DND-41 (cell line): ENCODE measurements at regions not wholly inside any gene's neighbourhood (a gene's known extent, or its start where the extent isn't known, plus 50 kb on each side); places are given as distances from the start of the nearest gene placed in this dataset.

Experiments used
- ATAC-seq: fragments of 200-7000 bp; cut with Tn5 transposase; 3 replicates; pipeline ENCODE4 v1.9.1; 2021; ENCODE audit warnings: low read depth; ENCODE audit not compliant: insufficient read depth
- DNase-seq: peaks from one replicate; pipeline ENCODE4 v3.0.0-alpha.2; 2020
- H2AFZ ChIP-seq: 2 replicates; pipeline ENCODE4 v1.6.0; 2012; ENCODE audit warnings: low read depth, low read length
- H3K27ac ChIP-seq: 2 replicates; pipeline ENCODE4 v1.5.1; 2012; ENCODE audit warnings: low read length, inconsistent platforms
- H3K27me3 ChIP-seq: fragments of 200-600 bp; sonication (generic); 2 replicates; pipeline ENCODE4 v1.6.0; 2012; ENCODE audit warnings: low read length, mild to moderate bottlenecking, inconsistent platforms; ENCODE audit not compliant: insufficient read depth, poor library complexity
- H3K36me3 ChIP-seq: 2 replicates; pipeline ENCODE4 v1.5.1; 2012; ENCODE audit warnings: low read length, inconsistent platforms; ENCODE audit not compliant: insufficient read depth
- H3K4me1 ChIP-seq: 2 replicates; pipeline ENCODE4 v1.5.1; 2012; ENCODE audit warnings: mild to moderate bottlenecking, low read length; ENCODE audit not compliant: insufficient read depth
- H3K4me2 ChIP-seq: 2 replicates; pipeline ENCODE4 v1.6.0; 2012; ENCODE audit warnings: mild to moderate bottlenecking, moderate library complexity, low read length, inconsistent platforms; ENCODE audit not compliant: insufficient read depth
- H3K4me3 ChIP-seq, 2 experiments: fragments of 200-600 bp in 1 of 2; shearing (Covaris generic) in 1 of 2; 2 replicates each; pipeline ENCODE4 v1.5.1; 2012 to 2016; ENCODE audit warnings: inconsistent platforms in 2 of 2, low read length in 2 of 2, mild to moderate bottlenecking in 2 of 2, low read depth in 1 of 2, moderate library complexity in 1 of 2
- H3K79me2 ChIP-seq: 2 replicates; pipeline ENCODE4 v1.6.0; 2012; ENCODE audit warnings: low read length, inconsistent platforms; ENCODE audit not compliant: insufficient read depth
- H3K9ac ChIP-seq: 2 replicates; pipeline ENCODE4 v1.6.0; 2012; ENCODE audit warnings: low read depth, mild to moderate bottlenecking, inconsistent platforms, low read length, moderate library complexity
- H3K9me3 ChIP-seq: 2 replicates; pipeline ENCODE4 v1.5.1; 2012; ENCODE audit warnings: low read length, moderate library complexity, mild to moderate bottlenecking, inconsistent platforms; ENCODE audit not compliant: insufficient read depth, severe bottlenecking
- H4K20me1 ChIP-seq: 2 replicates; pipeline ENCODE4 v1.6.0; 2012; ENCODE audit warnings: low read length; ENCODE audit not compliant: insufficient read depth
- CTCF ChIP-seq: IDR thresholded peaks from 2 replicates; pipeline ENCODE4 v1.5.1; 2012; ENCODE audit warnings: borderline replicate concordance, low read length, moderate library complexity, mild to moderate bottlenecking; ENCODE audit not compliant: poor library complexity, severe bottlenecking; ENCODE audit errors: extremely low read depth
- EZH2 ChIP-seq: IDR thresholded peaks from 3 replicates; pipeline ENCODE4 v1.6.1; 2012; ENCODE audit warnings: borderline replicate concordance, low read depth, mild to moderate bottlenecking, moderate library complexity, low read length, inconsistent platforms; ENCODE audit not compliant: severe bottlenecking

DNA sequence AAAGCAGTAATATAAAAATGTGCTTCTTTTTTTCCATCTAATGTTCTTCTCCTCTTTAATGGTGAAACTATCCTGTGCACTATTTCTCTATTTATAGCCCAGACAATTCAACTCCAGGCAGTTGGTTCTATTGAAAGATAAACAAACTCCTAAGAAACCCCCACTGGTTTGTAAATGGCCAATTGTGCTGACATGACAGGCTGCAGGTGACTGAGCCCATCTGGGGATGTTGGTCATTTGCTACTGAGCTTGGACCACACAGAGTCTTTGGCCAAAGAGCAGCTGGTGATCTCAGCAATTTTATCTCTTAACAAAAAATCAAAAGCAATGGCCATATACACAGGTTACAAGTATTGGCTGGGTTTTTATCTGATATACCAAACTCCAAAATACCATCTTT, 631.8 kb upstream of the CELF2 start:
- no peaks in the 10 kb centered on the region for H4K20me1 ChIP-seq
- no peak overlapping the region for H3K4me2 ChIP-seq
- H3K9me3 ChIP-seq, result no peaks in the 10 kb centered on the region
- no peak overlapping the region for H2AFZ ChIP-seq
- no peak overlapping the region for H3K9ac ChIP-seq
- H3K4me3 ChIP-seq, result no peak overlapping the region
- H3K4me1 ChIP-seq, result no peaks in the 10 kb centered on the region
- H3K79me2 ChIP-seq, result no peaks in the 10 kb centered on the region
- no peak for DNase-seq
- no peaks in the 10 kb centered on the region for H3K27me3 ChIP-seq
- no peak for TF ChIP-seq EZH2
- TF ChIP-seq CTCF, result no peak
- ATAC-seq, result no peak
- no peaks in the 10 kb centered on the region for H3K36me3 ChIP-seq
- H3K27ac ChIP-seq, result no peak overlapping the region

DNA sequence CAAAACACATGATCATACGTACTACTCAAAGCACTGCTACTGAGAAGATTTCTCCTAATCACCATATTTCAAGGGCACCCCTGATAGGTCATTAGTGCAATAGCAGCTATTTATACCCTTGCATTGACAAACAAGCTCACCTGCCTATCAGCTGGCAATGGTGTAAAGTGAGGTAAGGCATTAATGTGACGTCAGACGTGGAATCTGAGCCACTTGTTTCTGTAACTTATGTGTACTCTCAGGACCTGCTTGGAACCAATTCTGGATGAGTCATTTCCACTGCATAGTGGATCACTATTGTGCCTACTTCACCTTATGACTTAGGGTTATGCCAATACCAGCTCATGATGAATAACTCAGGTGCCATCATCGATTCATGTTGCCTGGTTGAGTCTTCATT, 628.5 kb upstream of the CELF2 start:
- Histone ChIP-seq H3K27ac (no peak overlapping the region), H3K4me3 (no peak overlapping the region), H3K36me3 (no peaks in the 10 kb centered on the region), H3K9ac (no peak overlapping the region), H3K4me1 (no peaks in the 10 kb centered on the region), H3K4me2 (no peak overlapping the region), H2AFZ (no peak overlapping the region), H3K27me3 (no peaks in the 10 kb centered on the region), H3K9me3 (no peaks in the 10 kb centered on the region), H4K20me1 (no peaks in the 10 kb centered on the region), H3K79me2 (no peaks in the 10 kb centered on the region)
- TF ChIP-seq EZH2 (no peak), CTCF (no peak)
- ATAC-seq (no peak), DNase-seq (no peak)

DNA sequence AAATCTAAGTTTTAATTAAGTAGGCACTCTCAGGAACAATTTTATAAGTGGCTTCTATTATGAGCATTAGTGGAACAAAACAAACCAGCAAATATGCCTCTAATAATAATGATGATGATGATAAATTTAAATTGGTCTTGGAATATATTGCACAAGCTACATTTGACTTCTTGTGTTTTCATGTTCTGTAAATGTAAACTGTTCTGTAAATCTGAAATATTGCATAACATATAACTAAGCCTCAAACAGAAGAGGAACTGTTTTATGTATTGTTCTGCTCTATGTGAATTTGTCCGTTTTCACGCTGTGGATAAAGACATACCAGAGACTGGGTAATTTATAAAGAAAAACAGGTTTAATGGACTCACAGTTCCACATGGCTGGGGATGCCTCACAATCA, 625.2 kb upstream of the CELF2 start:
- no peaks in the 10 kb centered on the region for H3K4me1 ChIP-seq
- H3K9ac ChIP-seq, result no peak overlapping the region
- H3K79me2 ChIP-seq, result no peaks in the 10 kb centered on the region
- no peak for ATAC-seq
- H2AFZ ChIP-seq, result no peak overlapping the region
- peaks cover 12% of the 10 kb centered on the region for H3K27me3 ChIP-seq
- no peak overlapping the region for H3K4me2 ChIP-seq
- no peaks in the 10 kb centered on the region for H4K20me1 ChIP-seq
- H3K9me3 ChIP-seq, result no peaks in the 10 kb centered on the region
- no peak for DNase-seq
- no peak overlapping the region for H3K27ac ChIP-seq
- no peak overlapping the region for H3K4me3 ChIP-seq
- TF ChIP-seq EZH2 (no peak), CTCF (no peak)
- H3K36me3 ChIP-seq, result no peaks in the 10 kb centered on the region

DNA sequence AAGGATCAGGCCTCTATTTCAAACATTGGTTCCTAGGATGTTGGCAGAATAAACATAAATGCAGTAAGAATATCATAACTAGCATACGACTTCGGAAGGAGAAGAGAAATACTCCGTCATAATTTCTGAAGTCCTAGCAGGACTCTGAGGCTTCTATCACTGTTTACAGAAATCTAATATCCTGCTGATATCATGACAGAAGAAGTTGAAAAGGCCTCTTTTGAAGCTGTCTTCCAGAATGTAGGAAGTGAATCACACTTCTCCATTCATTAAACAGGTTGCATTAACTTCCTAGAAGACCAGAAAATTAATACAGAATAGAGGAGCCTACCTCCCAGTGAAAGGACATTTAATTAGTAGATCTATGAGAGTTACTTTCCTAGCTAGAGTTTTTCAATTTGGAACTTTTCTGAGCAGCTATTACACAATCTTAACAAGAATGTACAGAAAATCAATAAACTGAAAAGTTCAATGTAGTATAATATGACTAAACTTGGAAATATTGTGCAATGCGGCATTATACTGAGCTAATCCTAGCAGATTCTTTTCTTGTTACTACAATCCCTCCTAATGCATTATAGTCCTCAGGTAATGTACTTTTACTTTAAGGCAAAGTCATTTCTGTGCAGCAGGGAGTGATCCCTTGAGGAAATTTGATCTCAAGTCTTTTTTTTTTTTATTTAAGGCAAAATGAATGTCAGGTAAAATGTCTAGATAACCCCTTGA, 622.6 kb upstream of the CELF2 start:
- H3K27ac ChIP-seq, result no peak overlapping the region
- peaks cover 13% of the 10 kb centered on the region for H3K27me3 ChIP-seq
- H3K9ac ChIP-seq, result no peak overlapping the region
- no peaks in the 10 kb centered on the region for H3K9me3 ChIP-seq
- H3K4me2 ChIP-seq, result no peak overlapping the region
- no peaks in the 10 kb centered on the region for H3K79me2 ChIP-seq
- ATAC-seq (no peak), DNase-seq (no peak)
- no peaks in the 10 kb centered on the region for H4K20me1 ChIP-seq
- no peaks in the 10 kb centered on the region for H3K4me1 ChIP-seq
- H3K4me3 ChIP-seq, result no peak overlapping the region
- H3K36me3 ChIP-seq, result no peaks in the 10 kb centered on the region
- no peak for TF ChIP-seq EZH2
- TF ChIP-seq CTCF, result no peak
- H2AFZ ChIP-seq, result no peak overlapping the region
